ENCODE measurements at regions not wholly inside any gene's neighbourhood (a gene's known extent, or its start where the extent isn't known, plus 50 kb on each side); places are given as distances from the start of the nearest gene placed in this dataset.

GRCh38 chr6:6737671-6738070 is 149.2 kb downstream of the LY86 start:
- Histone ChIP-seq H3K27me3 (replicated peaks) (no peaks in the 10 kb centered on the region), H3K36me3 (replicated peaks) (no peaks in the 10 kb centered on the region), H3K27ac (no peak overlapping the region), H3K4me3 (ENCODE audit: low read depth, low read length) (no peak overlapping the region)
- in situ Hi-C loops (cut with HindIII; ENCODE audit: low pct_ligation_motif_present, low sequenced_read_pairs) = no loop called here
- TF ChIP-seq, protein P1, sequence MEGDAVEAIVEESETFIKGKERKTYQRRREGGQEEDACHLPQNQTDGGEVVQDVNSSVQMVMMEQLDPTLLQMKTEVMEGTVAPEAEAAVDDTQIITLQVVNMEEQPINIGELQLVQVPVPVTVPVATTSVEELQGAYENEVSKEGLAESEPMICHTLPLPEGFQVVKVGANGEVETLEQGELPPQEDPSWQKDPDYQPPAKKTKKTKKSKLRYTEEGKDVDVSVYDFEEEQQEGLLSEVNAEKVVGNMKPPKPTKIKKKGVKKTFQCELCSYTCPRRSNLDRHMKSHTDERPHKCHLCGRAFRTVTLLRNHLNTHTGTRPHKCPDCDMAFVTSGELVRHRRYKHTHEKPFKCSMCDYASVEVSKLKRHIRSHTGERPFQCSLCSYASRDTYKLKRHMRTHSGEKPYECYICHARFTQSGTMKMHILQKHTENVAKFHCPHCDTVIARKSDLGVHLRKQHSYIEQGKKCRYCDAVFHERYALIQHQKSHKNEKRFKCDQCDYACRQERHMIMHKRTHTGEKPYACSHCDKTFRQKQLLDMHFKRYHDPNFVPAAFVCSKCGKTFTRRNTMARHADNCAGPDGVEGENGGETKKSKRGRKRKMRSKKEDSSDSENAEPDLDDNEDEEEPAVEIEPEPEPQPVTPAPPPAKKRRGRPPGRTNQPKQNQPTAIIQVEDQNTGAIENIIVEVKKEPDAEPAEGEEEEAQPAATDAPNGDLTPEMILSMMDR (IDR thresholded peaks at IDR 0.05; ENCODE audit: low read depth, low read length, missing control alignments) = no peak
- no peak for DNase-seq

- Histone ChIP-seq H3K36me3 (replicated peaks) (no peaks in the 10 kb centered on the region), H3K4me3 (ENCODE audit: low read depth, low read length) (no peak overlapping the region), H3K27ac (no peak overlapping the region), H3K27me3 (replicated peaks) (no peaks in the 10 kb centered on the region)
- TF ChIP-seq, protein P1 (IDR thresholded peaks at IDR 0.05; ENCODE audit: low read depth, low read length, missing control alignments) = no peak
- in situ Hi-C loops (cut with HindIII; ENCODE audit: low pct_ligation_motif_present, low sequenced_read_pairs) = no loop called here
- no peak for DNase-seq
Observed at GRCh38 chr6:6738108-6738507, 149.6 kb downstream of the LY86 start.

- Histone ChIP-seq H3K27ac (no peak overlapping the region), H3K27me3 (replicated peaks) (no peaks in the 10 kb centered on the region), H3K4me3 (ENCODE audit: low read depth, low read length) (no peak overlapping the region), H3K36me3 (replicated peaks) (no peaks in the 10 kb centered on the region)
- TF ChIP-seq, protein P1 (IDR thresholded peaks at IDR 0.05; ENCODE audit: low read depth, low read length, missing control alignments) = no peak
- no peak for DNase-seq
- in situ Hi-C loops (cut with HindIII; ENCODE audit: low pct_ligation_motif_present, low sequenced_read_pairs) = no loop called here
Observed at GRCh38 chr6:6738922-6739716, 150.6 kb downstream of the LY86 start.

GRCh38 chr6:6740595-6740994 is 152.1 kb downstream of the LY86 start:
- Histone ChIP-seq H3K36me3 (replicated peaks) (no peaks in the 10 kb centered on the region), H3K27ac (no peak overlapping the region), H3K27me3 (replicated peaks) (no peaks in the 10 kb centered on the region), H3K4me3 (ENCODE audit: low read depth, low read length) (no peak overlapping the region)
- DNase-seq = no peak
- TF ChIP-seq, protein P1 (IDR thresholded peaks at IDR 0.05; ENCODE audit: low read depth, low read length, missing control alignments) = no peak
- in situ Hi-C loops (cut with HindIII; ENCODE audit: low pct_ligation_motif_present, low sequenced_read_pairs) = no loop called here

- Histone ChIP-seq H3K4me3 (ENCODE audit: low read depth, low read length) (no peak overlapping the region), H3K27ac (no peak overlapping the region), H3K36me3 (replicated peaks) (no peaks in the 10 kb centered on the region), H3K27me3 (replicated peaks) (no peaks in the 10 kb centered on the region)
- in situ Hi-C loops (cut with HindIII; ENCODE audit: low pct_ligation_motif_present, low sequenced_read_pairs) = no loop called here
- DNase-seq = no peak
- TF ChIP-seq, protein P1 (IDR thresholded peaks at IDR 0.05; ENCODE audit: low read depth, low read length, missing control alignments) = no peak
Observed at GRCh38 chr6:6741264-6741663, 152.7 kb downstream of the LY86 start.

DNA sequence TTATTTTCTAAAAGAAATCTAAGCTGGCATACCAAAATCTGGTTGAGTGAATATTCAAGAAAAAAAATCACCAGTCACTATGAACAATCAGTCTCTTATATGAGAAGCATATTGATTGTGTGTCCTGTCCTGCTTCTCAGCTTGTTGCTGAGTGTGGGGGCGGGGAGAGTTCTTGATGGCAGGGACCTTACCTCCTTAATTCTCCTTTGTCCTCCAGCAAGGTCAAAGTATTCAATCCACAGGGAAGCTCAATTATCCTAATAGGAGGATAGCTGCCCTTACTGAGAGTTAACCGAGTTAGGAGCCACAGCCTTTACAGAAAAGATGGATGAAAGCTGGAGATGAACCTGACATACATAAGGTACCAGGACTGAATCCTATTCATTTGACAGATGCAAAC is 154.0 kb downstream of the LY86 start:
- in situ Hi-C loops (cut with HindIII; ENCODE audit: low pct_ligation_motif_present, low sequenced_read_pairs) = no loop called here
- H3K27ac ChIP-seq = no peak overlapping the region
- H3K4me3 ChIP-seq (ENCODE audit: low read depth, low read length) = no peak overlapping the region
- TF ChIP-seq, protein P1 (IDR thresholded peaks at IDR 0.05; ENCODE audit: low read depth, low read length, missing control alignments) = no peak
- no peaks in the 10 kb centered on the region for H3K27me3 ChIP-seq (replicated peaks)
- DNase-seq = no peak
- no peaks in the 10 kb centered on the region for H3K36me3 ChIP-seq (replicated peaks)

Data from brain microvascular endothelial cell (primary cell).